ENCODE measurements at regions not wholly inside any gene's neighbourhood (a gene's known extent, or its start where the extent isn't known, plus 50 kb on each side); places are given as distances from the start of the nearest gene placed in this dataset.

- Histone ChIP-seq H3K27ac (ENCODE audit: low read depth, low read length) (no peak overlapping the region), H3K4me1 (ENCODE audit: control insufficient read depth in 1 of 2, insufficient read depth in 2 of 2, low read length in 2 of 2) (no peaks in the 10 kb centered on the region), H3K4me3 (ENCODE audit: low read depth in 1 of 2, low read length in 2 of 2) (no peak overlapping the region), H3K9me3 (ENCODE audit: control insufficient read depth in 1 of 2, low read length in 2 of 2) (peaks cover 4 to 8% of the 10 kb centered on the region in 2 donors), H3K27me3 (ENCODE audit: control insufficient read depth in 1 of 2, insufficient read depth in 2 of 2, low read length in 2 of 2) (no peaks in the 10 kb centered on the region), H3K36me3 (ENCODE audit: control insufficient read depth in 1 of 2, insufficient read depth in 2 of 2, low read length in 2 of 2) (no peaks in the 10 kb centered on the region), H3K9ac (ENCODE audit: low read depth in 1 of 2, low read length in 2 of 2) (no peak overlapping the region)
Observed at GRCh38 chr21:16976193-16976592, 536.6 kb upstream of the CXADR start.

GRCh38 chr21:16978309-16978895, 534.4 kb upstream of the CXADR start:
- H3K9ac ChIP-seq (ENCODE audit: low read depth in 1 of 2, low read length in 2 of 2) = no peak overlapping the region
- H3K27me3 ChIP-seq (ENCODE audit: control insufficient read depth in 1 of 2, insufficient read depth in 2 of 2, low read length in 2 of 2) = no peaks in the 10 kb centered on the region
- no peaks in the 10 kb centered on the region for H3K4me1 ChIP-seq (ENCODE audit: control insufficient read depth in 1 of 2, insufficient read depth in 2 of 2, low read length in 2 of 2)
- no peaks in the 10 kb centered on the region for H3K36me3 ChIP-seq (ENCODE audit: control insufficient read depth in 1 of 2, insufficient read depth in 2 of 2, low read length in 2 of 2)
- H3K27ac ChIP-seq (ENCODE audit: low read depth, low read length) = no peak overlapping the region
- no peak overlapping the region for H3K4me3 ChIP-seq (ENCODE audit: low read depth in 1 of 2, low read length in 2 of 2)
- H3K9me3 ChIP-seq (ENCODE audit: control insufficient read depth in 1 of 2, low read length in 2 of 2) = peaks cover 4 to 6% of the 10 kb centered on the region in 2 donors

GRCh38 chr21:16979574-16979973, 533.3 kb upstream of the CXADR start:
- H3K4me3 ChIP-seq (ENCODE audit: low read depth in 1 of 2, low read length in 2 of 2) = no peak overlapping the region
- H3K27ac ChIP-seq (ENCODE audit: low read depth, low read length) = no peak overlapping the region
- no peak overlapping the region for H3K9ac ChIP-seq (ENCODE audit: low read depth in 1 of 2, low read length in 2 of 2)
- no peaks in the 10 kb centered on the region for H3K27me3 ChIP-seq (ENCODE audit: control insufficient read depth in 1 of 2, insufficient read depth in 2 of 2, low read length in 2 of 2)
- H3K36me3 ChIP-seq (ENCODE audit: control insufficient read depth in 1 of 2, insufficient read depth in 2 of 2, low read length in 2 of 2) = no peaks in the 10 kb centered on the region
- peaks cover 4 to 5% of the 10 kb centered on the region in 2 donors for H3K9me3 ChIP-seq (ENCODE audit: control insufficient read depth in 1 of 2, low read length in 2 of 2)
- H3K4me1 ChIP-seq (ENCODE audit: control insufficient read depth in 1 of 2, insufficient read depth in 2 of 2, low read length in 2 of 2) = no peaks in the 10 kb centered on the region

GRCh38 chr21:16983420-16983819, 529.4 kb upstream of the CXADR start:
- no peaks in the 10 kb centered on the region for H3K27me3 ChIP-seq (ENCODE audit: control insufficient read depth in 1 of 2, insufficient read depth in 2 of 2, low read length in 2 of 2)
- H3K36me3 ChIP-seq (ENCODE audit: control insufficient read depth in 1 of 2, insufficient read depth in 2 of 2, low read length in 2 of 2) = no peaks in the 10 kb centered on the region

GRCh38 chr21:16992448-16992847, 520.4 kb upstream of the CXADR start:
- H3K9ac ChIP-seq (ENCODE audit: low read depth in 1 of 2, low read length in 2 of 2) = no peak overlapping the region
- H3K36me3 ChIP-seq (ENCODE audit: control insufficient read depth in 1 of 2, insufficient read depth in 2 of 2, low read length in 2 of 2) = no peaks in the 10 kb centered on the region
- peaks cover 5 to 17% of the 10 kb centered on the region in 2 donors for H3K9me3 ChIP-seq (ENCODE audit: control insufficient read depth in 1 of 2, low read length in 2 of 2)
- H3K4me1 ChIP-seq (ENCODE audit: control insufficient read depth in 1 of 2, insufficient read depth in 2 of 2, low read length in 2 of 2) = no peaks in the 10 kb centered on the region
- H3K27me3 ChIP-seq (ENCODE audit: control insufficient read depth in 1 of 2, insufficient read depth in 2 of 2, low read length in 2 of 2) = no peaks in the 10 kb centered on the region
- no peak overlapping the region for H3K4me3 ChIP-seq (ENCODE audit: low read depth in 1 of 2, low read length in 2 of 2)
- no peak overlapping the region for H3K27ac ChIP-seq (ENCODE audit: low read depth, low read length)

More at GRCh38 chr21:16983420-16983819, 529.4 kb upstream of the CXADR start:
- Histone ChIP-seq H3K4me3 (ENCODE audit: low read depth in 1 of 2, low read length in 2 of 2) (no peak overlapping the region), H3K27ac (ENCODE audit: low read depth, low read length) (no peak overlapping the region), H3K9ac (ENCODE audit: low read depth in 1 of 2, low read length in 2 of 2) (no peak overlapping the region), H3K9me3 (ENCODE audit: control insufficient read depth in 1 of 2, low read length in 2 of 2) (peaks cover 3 to 4% of the 10 kb centered on the region in 2 donors), H3K4me1 (ENCODE audit: control insufficient read depth in 1 of 2, insufficient read depth in 2 of 2, low read length in 2 of 2) (no peaks in the 10 kb centered on the region)

- no peaks in the 10 kb centered on the region for H3K36me3 ChIP-seq (ENCODE audit: control insufficient read depth in 1 of 2, insufficient read depth in 2 of 2, low read length in 2 of 2)
- no peaks in the 10 kb centered on the region for H3K4me1 ChIP-seq (ENCODE audit: control insufficient read depth in 1 of 2, insufficient read depth in 2 of 2, low read length in 2 of 2)
- no peak overlapping the region for H3K9ac ChIP-seq (ENCODE audit: low read depth in 1 of 2, low read length in 2 of 2)
- H3K4me3 ChIP-seq (ENCODE audit: low read depth in 1 of 2, low read length in 2 of 2) = no peak overlapping the region
- H3K27me3 ChIP-seq (ENCODE audit: control insufficient read depth in 1 of 2, insufficient read depth in 2 of 2, low read length in 2 of 2) = no peaks in the 10 kb centered on the region
- peaks cover 5 to 19% of the 10 kb centered on the region in 2 donors for H3K9me3 ChIP-seq (ENCODE audit: control insufficient read depth in 1 of 2, low read length in 2 of 2)
- no peak overlapping the region for H3K27ac ChIP-seq (ENCODE audit: low read depth, low read length)
Observed at GRCh38 chr21:16993416-16994038, 519.3 kb upstream of the CXADR start.

GRCh38 chr21:17002594-17003257, 510.1 kb upstream of the CXADR start:
- H3K9ac ChIP-seq (ENCODE audit: low read depth in 1 of 2, low read length in 2 of 2) = no peak overlapping the region
- no peaks in the 10 kb centered on the region for H3K36me3 ChIP-seq (ENCODE audit: control insufficient read depth in 1 of 2, insufficient read depth in 2 of 2, low read length in 2 of 2)
- no peak overlapping the region for H3K27ac ChIP-seq (ENCODE audit: low read depth, low read length)
- H3K9me3 ChIP-seq (ENCODE audit: control insufficient read depth in 1 of 2, low read length in 2 of 2) = peaks cover 6 to 18% of the 10 kb centered on the region in 2 donors
- no peaks in the 10 kb centered on the region for H3K27me3 ChIP-seq (ENCODE audit: control insufficient read depth in 1 of 2, insufficient read depth in 2 of 2, low read length in 2 of 2)
- H3K4me1 ChIP-seq (ENCODE audit: control insufficient read depth in 1 of 2, insufficient read depth in 2 of 2, low read length in 2 of 2) = no peaks in the 10 kb centered on the region
- no peak overlapping the region for H3K4me3 ChIP-seq (ENCODE audit: low read depth in 1 of 2, low read length in 2 of 2)

GRCh38 chr21:17003258-17003615, 509.6 kb upstream of the CXADR start:
- Histone ChIP-seq H3K27me3 (ENCODE audit: control insufficient read depth in 1 of 2, insufficient read depth in 2 of 2, low read length in 2 of 2) (no peaks in the 10 kb centered on the region), H3K36me3 (ENCODE audit: control insufficient read depth in 1 of 2, insufficient read depth in 2 of 2, low read length in 2 of 2) (no peaks in the 10 kb centered on the region), H3K4me1 (ENCODE audit: control insufficient read depth in 1 of 2, insufficient read depth in 2 of 2, low read length in 2 of 2) (no peaks in the 10 kb centered on the region), H3K9me3 (ENCODE audit: control insufficient read depth in 1 of 2, low read length in 2 of 2) (peaks cover 6 to 18% of the 10 kb centered on the region in 2 donors), H3K9ac (ENCODE audit: low read depth in 1 of 2, low read length in 2 of 2) (no peak overlapping the region), H3K4me3 (ENCODE audit: low read depth in 1 of 2, low read length in 2 of 2) (no peak overlapping the region), H3K27ac (ENCODE audit: low read depth, low read length) (no peak overlapping the region)

GRCh38 chr21:17003763-17004373, 509.0 kb upstream of the CXADR start:
- Histone ChIP-seq H3K9ac (ENCODE audit: low read depth in 1 of 2, low read length in 2 of 2) (no peak overlapping the region), H3K4me1 (ENCODE audit: control insufficient read depth in 1 of 2, insufficient read depth in 2 of 2, low read length in 2 of 2) (no peaks in the 10 kb centered on the region), H3K4me3 (ENCODE audit: low read depth in 1 of 2, low read length in 2 of 2) (no peak overlapping the region), H3K27ac (ENCODE audit: low read depth, low read length) (no peak overlapping the region), H3K9me3 (ENCODE audit: control insufficient read depth in 1 of 2, low read length in 2 of 2) (peaks cover 8 to 16% of the 10 kb centered on the region in 2 donors), H3K36me3 (ENCODE audit: control insufficient read depth in 1 of 2, insufficient read depth in 2 of 2, low read length in 2 of 2) (no peaks in the 10 kb centered on the region), H3K27me3 (ENCODE audit: control insufficient read depth in 1 of 2, insufficient read depth in 2 of 2, low read length in 2 of 2) (no peaks in the 10 kb centered on the region)

GRCh38 chr21:17032141-17032655, 480.6 kb upstream of the CXADR start:
- no peak overlapping the region for H3K27ac ChIP-seq (ENCODE audit: low read depth, low read length)
- no peak overlapping the region for H3K4me3 ChIP-seq (ENCODE audit: low read depth in 1 of 2, low read length in 2 of 2)
- H3K27me3 ChIP-seq (ENCODE audit: control insufficient read depth in 1 of 2, insufficient read depth in 2 of 2, low read length in 2 of 2) = no peaks in the 10 kb centered on the region
- peaks cover 0 to 3% of the 10 kb centered on the region in 2 donors for H3K9me3 ChIP-seq (ENCODE audit: control insufficient read depth in 1 of 2, low read length in 2 of 2)
- no peak overlapping the region for H3K9ac ChIP-seq (ENCODE audit: low read depth in 1 of 2, low read length in 2 of 2)
- H3K4me1 ChIP-seq (ENCODE audit: control insufficient read depth in 1 of 2, insufficient read depth in 2 of 2, low read length in 2 of 2) = no peaks in the 10 kb centered on the region
- no peaks in the 10 kb centered on the region for H3K36me3 ChIP-seq (ENCODE audit: control insufficient read depth in 1 of 2, insufficient read depth in 2 of 2, low read length in 2 of 2)

Data from duodenal mucosa (tissue), 2 donors.